ENCODE measurements at regions not wholly inside any gene's neighbourhood (a gene's known extent, or its start where the extent isn't known, plus 50 kb on each side); places are given as distances from the start of the nearest gene placed in this dataset.

- TF ChIP-seq, protein P1, sequence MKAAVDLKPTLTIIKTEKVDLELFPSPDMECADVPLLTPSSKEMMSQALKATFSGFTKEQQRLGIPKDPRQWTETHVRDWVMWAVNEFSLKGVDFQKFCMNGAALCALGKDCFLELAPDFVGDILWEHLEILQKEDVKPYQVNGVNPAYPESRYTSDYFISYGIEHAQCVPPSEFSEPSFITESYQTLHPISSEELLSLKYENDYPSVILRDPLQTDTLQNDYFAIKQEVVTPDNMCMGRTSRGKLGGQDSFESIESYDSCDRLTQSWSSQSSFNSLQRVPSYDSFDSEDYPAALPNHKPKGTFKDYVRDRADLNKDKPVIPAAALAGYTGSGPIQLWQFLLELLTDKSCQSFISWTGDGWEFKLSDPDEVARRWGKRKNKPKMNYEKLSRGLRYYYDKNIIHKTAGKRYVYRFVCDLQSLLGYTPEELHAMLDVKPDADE (IDR thresholded peaks at IDR 0.05) = no peak
- TF ChIP-seq POLR2AphosphoS5 (IDR thresholded peaks at IDR 0.05; ENCODE audit: low read depth) (no peak), CTCF (conservative IDR thresholded peaks at IDR 0.05; ENCODE audit: low read depth in 2 of 2) (no peak), STAT1 (IDR thresholded peaks at IDR 0.05; ENCODE audit: unreplicated experiment) (no peak), ZNF114 (CRISPR knock-in tag; IDR thresholded peaks at IDR 0.05) (no peak), EZH2phosphoT487 (IDR thresholded peaks at IDR 0.05; ENCODE audit: unreplicated experiment) (no peak)
- TF ChIP-seq, protein P2, sequence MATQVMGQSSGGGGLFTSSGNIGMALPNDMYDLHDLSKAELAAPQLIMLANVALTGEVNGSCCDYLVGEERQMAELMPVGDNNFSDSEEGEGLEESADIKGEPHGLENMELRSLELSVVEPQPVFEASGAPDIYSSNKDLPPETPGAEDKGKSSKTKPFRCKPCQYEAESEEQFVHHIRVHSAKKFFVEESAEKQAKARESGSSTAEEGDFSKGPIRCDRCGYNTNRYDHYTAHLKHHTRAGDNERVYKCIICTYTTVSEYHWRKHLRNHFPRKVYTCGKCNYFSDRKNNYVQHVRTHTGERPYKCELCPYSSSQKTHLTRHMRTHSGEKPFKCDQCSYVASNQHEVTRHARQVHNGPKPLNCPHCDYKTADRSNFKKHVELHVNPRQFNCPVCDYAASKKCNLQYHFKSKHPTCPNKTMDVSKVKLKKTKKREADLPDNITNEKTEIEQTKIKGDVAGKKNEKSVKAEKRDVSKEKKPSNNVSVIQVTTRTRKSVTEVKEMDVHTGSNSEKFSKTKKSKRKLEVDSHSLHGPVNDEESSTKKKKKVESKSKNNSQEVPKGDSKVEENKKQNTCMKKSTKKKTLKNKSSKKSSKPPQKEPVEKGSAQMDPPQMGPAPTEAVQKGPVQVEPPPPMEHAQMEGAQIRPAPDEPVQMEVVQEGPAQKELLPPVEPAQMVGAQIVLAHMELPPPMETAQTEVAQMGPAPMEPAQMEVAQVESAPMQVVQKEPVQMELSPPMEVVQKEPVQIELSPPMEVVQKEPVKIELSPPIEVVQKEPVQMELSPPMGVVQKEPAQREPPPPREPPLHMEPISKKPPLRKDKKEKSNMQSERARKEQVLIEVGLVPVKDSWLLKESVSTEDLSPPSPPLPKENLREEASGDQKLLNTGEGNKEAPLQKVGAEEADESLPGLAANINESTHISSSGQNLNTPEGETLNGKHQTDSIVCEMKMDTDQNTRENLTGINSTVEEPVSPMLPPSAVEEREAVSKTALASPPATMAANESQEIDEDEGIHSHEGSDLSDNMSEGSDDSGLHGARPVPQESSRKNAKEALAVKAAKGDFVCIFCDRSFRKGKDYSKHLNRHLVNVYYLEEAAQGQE (IDR thresholded peaks at IDR 0.05; ENCODE audit: unreplicated experiment) = no peak
These were observed 76.9 kb upstream of the WARS2 start (continued) for GRCh38 chr1:119217309-119217828.

DNA sequence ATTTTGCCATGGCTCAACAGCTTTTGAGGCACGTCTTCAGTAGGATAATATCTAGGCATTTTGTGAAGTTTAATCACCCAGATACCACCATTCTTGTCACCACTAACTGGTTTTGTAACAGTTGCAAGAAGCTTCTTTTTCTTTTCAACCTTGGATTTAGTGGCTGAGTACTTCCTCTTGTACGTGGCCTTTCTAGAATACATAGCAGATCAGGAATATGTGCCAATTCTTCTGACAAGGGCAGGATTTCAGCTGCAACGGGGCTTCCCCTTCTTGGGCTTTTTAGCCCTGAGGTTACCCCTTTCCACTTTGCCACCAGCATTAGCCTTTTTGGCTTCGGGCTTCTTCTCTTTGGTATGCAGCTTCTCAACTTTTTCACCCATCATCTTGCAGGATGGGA, 79.3 kb upstream of the WARS2 start:
- H3K9me2 ChIP-seq (ENCODE audit: insufficient read depth) = no peaks in the 10 kb centered on the region
- DNase-seq (ENCODE audit: low spot score) = no peak
- H3K36me3 Mint-ChIP-seq (ENCODE audit: low read depth) = no peaks in the 10 kb centered on the region
- no peak overlapping the region for H3K27ac ChIP-seq (ENCODE audit: low read depth)
- no peak overlapping the region for H3K4me3 ChIP-seq
- H4K20me1 ChIP-seq (replicated peaks; ENCODE audit: insufficient read depth) = no peaks in the 10 kb centered on the region
- no peaks in the 10 kb centered on the region for H3K36me3 ChIP-seq (ENCODE audit: insufficient read depth)
- ATAC-seq = no peak
- H3F3A ChIP-seq (replicated peaks; ENCODE audit: low read depth) = no peaks in the 10 kb centered on the region
- H3K27me3 Mint-ChIP-seq (ENCODE audit: insufficient read depth, low read depth, poor library complexity) = peaks cover 2% of the 10 kb centered on the region
- no peaks in the 10 kb centered on the region for H3K79me2 ChIP-seq (replicated peaks; ENCODE audit: insufficient read depth)
- H3K27me3 ChIP-seq (ENCODE audit: insufficient read depth) = no peaks in the 10 kb centered on the region
- H3K27ac Mint-ChIP-seq = no peak overlapping the region
- no peaks in the 10 kb centered on the region for H3K9me3 Mint-ChIP-seq
- H3K4me1 Mint-ChIP-seq = no peaks in the 10 kb centered on the region; the same call in 2 of the 3 replicates
- H3K4me3 Mint-ChIP-seq = no peak overlapping the region
- H3K4me2 ChIP-seq = no peak overlapping the region
- H3K4me1 ChIP-seq (ENCODE audit: insufficient read depth) = no peaks in the 10 kb centered on the region
- no peak overlapping the region for H2AFZ ChIP-seq
- TF ChIP-seq CREB1 (CRISPR knock-in tag; IDR thresholded peaks at IDR 0.05; ENCODE audit: low read depth) (no peak), EZH2phosphoT487 (IDR thresholded peaks at IDR 0.05; ENCODE audit: unreplicated experiment) (no peak), POLR2AphosphoS5 (IDR thresholded peaks at IDR 0.05; ENCODE audit: low read depth) (no peak), ZNF331 (CRISPR knock-in tag; IDR thresholded peaks at IDR 0.05; ENCODE audit: low read depth) (no peak), STAT1 (IDR thresholded peaks at IDR 0.05; ENCODE audit: unreplicated experiment) (no peak), NANOG (IDR thresholded peaks at IDR 0.05; ENCODE audit: borderline replicate concordance) (no peak), JUNB (IDR thresholded peaks at IDR 0.05; ENCODE audit: unreplicated experiment) (no peak), ZNF114 (CRISPR knock-in tag; IDR thresholded peaks at IDR 0.05) (no peak), EZH2 (IDR thresholded peaks at IDR 0.05; ENCODE audit: low read depth, unreplicated experiment) (no peak), CTCF (conservative IDR thresholded peaks at IDR 0.05; ENCODE audit: low read depth in 2 of 2) (no peak)
- TF ChIP-seq, protein P1 (IDR thresholded peaks at IDR 0.05) = no peak
- TF ChIP-seq, protein P2 (IDR thresholded peaks at IDR 0.05; ENCODE audit: unreplicated experiment) = no peak

Data from GM23338 (cell line).